ENCODE measurements at regions not wholly inside any gene's neighbourhood (a gene's known extent, or its start where the extent isn't known, plus 50 kb on each side); places are given as distances from the start of the nearest gene placed in this dataset.
A peak's percentile ranks its signal among the peaks of the same experiment; 100 is the strongest.
"Not testable (repeated sequence)": the region's sequence is repeated elsewhere in the genome, so short reads cannot be mapped to it uniquely, and the experiment has no call there.

DNA sequence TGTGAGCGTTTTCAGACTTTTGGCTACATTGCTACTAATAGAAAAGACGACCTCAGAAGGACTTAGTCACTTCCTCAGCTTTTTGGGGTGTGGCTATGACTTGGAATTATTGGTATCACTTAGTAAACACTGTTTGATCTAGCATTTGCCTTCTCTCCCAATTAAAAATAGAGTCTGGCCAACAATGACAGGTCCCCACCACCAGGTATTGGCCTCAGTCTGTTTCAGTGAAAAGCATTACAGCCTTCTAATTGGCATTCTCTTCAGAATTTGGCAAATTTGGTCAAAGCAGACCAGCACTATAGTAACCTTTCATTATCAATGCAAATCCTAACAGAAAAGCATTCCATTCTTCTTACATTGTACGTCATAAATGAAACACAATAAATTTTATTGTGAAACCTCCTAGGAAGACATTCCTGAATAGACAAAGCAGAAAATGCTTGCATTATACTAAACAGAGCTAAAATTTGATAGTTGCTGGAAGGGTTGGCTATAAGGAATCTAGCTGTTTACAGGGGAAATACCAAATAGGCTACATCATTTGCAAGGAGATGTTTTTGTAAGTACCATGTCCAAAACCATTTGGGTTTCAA, 613.9 kb downstream of the IRS1 start:
- peak; percentile 70 for DNase-seq

- DNase-seq, result peak; percentile 96
These were observed 614.5 kb downstream of the IRS1 start for GRCh38 chr2:226184940-226185615.

DNA sequence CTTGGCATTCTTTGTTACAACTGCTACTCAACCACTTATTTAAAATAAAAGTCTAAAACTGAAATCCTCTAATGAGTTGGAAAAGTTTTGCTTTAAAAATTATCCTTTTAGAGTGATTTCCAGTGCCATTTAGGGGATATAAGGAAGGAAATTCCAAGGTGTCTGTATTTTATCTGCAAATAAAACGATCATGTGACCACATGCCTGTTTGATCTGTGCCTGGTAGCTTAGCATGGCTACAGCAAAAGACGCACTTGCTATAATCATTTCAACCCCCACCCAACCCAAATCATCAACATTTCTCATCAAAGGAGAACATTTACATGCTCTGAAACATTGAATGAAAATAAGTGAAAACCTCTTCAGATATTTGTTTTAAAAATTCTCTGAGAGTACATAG, 615.1 kb downstream of the IRS1 start:
- no peak for DNase-seq

DNA sequence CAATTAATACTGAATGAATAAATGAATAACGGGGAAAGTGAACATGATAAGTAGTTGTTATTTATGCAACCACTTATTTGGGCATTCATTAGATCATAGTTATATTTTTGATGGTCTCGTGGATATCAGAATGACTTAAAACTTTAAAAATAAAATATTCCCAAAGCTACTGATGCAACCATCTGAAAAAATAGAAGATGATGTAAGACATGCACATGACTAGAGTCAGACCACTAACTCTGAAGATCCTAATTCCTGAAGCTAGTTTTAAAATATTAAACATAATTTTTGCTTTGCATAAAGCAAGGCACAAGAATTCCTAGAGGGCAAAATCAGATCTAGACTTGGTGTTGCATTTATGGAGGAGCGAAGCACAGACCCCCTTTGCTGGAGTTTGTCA, 616.1 kb downstream of the IRS1 start:
- no peak for DNase-seq

DNA sequence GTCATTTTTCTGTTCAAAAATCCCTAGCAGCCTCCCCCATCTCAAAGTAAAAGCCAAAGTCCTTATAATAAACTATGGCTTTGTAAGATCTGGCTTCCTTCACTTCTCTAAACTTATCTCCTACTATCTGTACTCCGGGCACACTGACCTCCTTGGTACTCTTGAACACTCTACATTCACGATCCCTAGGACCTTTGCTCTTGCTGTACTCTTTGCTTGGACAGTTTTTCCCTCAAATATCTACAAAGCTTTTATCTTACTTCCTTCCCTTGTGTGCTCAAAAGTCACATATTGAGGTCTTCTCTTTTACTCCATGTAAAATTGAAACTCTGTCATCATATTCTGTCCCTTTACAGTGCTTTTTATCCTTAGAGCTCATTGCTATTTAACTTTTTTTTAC, 616.6 kb downstream of the IRS1 start:
- DNase-seq, result no peak

DNA sequence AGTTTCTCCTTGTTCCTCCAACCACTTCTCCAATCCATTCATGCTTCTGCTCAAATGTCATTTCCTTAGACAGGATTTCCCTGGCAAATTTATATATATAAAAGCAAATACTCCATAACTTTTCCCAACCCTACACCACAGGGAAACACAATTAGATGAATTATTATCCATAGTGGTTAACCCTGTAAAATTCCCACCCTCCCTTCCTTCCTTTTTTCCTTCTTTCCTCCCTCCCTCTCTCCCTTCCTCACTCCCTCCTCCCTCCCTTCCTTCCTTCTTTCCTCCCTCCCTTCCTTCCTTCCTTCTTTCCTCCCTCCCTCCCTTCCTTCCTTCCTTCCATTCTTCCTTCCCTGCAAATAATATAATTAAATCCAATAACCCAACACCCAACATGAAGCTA, 617.7 kb downstream of the IRS1 start:
- DNase-seq, result no peak

DNA sequence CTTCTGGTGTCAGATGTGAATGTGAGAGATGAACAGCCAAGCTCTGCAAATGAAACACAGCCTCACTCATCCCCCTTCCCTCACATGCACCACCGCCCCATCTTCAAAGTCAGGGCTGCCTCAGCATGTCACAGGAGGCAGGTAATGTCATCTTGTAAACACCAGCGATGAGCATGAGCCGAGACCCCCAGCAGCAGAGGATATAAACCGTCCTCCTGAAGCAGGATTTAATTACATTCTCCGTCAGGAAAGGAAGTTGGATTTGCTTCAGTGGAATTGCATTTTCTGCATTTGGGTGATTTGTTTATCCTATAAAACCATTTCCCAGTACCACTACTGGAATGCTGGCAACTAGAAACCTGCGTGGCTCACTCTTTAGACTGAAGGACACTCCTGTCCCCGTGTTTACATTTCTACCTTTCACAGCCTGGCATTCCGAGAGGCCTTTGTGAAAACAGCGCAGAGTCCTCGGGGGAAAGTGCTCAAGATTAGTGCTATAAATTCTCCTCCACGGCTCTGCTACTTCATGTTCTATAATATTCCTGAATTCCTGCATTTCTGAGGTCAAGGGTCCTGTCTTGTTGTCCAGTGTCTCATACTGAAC, 619.2 kb downstream of the IRS1 start:
- no peak for DNase-seq

GRCh38 chr2:226179010-226179409, 620.6 kb downstream of the IRS1 start:
- no peak for DNase-seq

- DNase-seq, result no peak
These were observed 623.2 kb downstream of the IRS1 start for GRCh38 chr2:226176283-226176984.

DNA sequence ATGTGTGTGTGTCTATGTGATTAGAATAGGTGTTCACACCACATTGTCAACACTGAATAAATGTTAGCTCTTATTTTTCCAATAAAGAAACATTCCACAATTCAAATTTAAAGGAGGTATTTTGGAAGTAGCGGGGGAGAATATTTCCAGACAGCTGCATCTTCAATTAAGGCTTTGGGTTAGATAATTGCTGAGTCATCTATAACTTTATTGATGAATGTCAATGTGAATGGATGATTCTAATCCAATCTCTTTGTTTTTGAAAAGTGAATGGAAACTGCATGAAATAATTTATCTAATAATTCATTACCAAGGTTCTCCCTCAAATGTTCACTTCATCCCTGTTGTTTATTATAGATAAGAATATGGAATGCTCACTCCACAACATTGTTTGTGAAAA, 625.2 kb downstream of the IRS1 start:
- no peak for DNase-seq

DNA sequence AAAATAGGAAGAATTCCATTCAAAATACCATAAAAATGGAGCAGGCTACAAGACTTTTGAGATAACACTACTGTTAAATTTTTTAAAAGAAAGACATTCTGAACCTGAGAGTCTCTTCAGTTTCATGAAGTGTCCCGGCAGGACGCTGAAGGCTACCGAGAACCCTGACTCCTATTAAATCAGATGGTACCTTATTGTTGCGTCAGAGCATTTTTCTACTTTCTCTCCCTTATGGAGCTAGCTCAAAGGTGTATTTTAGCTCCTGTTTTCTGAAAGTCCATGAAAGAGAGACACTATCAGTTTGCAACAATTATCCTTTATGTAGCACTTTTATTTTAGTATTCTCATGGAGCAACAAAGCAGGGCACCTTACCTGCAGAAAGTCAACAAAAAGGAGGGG, 626.7 kb downstream of the IRS1 start:
- DNase-seq, result no peak

DNA sequence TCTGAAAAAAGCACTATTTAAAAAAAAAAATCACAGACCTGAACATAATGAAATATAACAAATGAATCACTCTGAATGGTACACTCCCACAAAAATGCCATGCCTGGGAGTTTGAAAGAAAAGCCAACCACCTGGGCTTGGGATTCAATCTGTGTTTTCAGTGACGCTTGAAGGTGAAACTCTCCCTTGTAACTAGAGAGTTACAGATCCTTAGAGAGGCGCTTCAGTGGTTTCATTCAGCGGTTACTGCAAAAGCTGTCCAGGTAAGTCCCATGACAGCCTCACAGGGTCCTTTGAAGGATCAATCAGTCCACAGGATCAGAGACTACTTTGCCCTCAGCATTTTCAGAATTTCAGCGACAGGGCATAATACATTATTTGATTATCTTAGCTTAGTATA, 627.3 kb downstream of the IRS1 start:
- DNase-seq, result no peak

DNA sequence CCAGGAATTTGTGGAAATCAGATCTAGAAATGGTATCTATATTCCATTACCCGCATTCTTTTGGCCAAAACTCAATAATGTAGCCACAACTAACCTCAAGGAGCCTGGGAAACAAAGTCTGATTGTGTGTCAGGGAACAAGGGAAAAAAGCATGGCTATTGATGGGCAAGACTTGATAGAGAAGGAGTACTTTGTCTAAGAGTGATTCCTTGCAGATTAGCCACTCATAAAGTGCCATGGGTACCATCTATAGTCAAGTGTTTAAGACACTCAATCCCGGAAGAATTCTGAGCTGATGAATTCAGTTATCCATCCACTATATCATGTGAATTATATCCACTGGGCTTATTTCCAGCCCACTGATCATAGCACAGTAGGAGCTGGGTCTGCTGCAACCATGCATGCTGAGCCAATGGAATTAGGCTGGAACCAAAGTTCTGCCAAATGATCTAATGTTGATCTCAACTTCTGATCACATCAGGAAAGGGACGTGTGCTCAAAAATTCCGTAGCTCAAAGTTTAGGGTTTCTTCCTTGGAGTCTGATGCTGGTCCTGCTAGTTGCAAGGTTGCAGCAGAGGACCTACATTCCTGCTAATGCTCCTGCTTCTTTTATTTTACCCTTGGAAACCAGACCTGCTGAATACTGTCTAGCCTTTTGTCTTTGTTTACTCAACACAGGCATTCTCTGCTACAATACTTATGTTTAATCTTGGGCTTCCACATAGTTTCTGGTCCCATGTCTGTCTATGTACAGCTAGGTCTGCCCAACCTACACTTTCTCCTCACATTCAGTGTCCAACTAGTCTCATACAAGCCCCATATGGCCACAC, 629.7 kb downstream of the IRS1 start:
- no peak for DNase-seq

DNA sequence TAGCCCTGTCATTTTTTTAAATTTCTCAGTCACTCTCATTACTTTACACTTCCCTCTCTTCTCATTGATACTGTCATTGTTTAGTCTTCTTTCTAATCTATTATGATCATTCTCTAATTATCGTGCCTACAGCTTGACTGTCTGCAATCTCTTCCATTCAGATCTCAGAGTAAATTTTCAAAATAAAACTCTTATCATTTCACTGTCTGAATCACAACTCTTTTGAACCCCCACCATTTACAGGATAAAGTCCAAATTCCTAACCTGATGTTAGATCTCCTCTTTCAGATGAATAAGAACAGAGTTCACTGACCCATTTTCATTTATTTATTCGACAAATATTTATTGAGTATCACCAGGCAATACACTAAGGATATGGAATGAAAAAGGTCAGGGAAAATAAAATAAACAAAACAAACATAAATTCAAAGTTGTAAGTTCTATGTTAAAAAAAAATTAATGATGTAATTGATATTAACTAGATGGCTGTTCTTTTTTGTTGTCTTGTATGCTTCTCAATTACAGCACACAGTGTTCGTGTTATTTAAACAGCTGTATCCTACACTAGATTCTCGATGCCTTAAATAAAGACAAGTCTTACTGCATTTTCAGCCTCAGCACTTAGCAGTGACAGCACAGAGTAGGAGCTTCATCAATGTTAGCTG, 631.0 kb downstream of the IRS1 start:
- no peak for DNase-seq

DNA sequence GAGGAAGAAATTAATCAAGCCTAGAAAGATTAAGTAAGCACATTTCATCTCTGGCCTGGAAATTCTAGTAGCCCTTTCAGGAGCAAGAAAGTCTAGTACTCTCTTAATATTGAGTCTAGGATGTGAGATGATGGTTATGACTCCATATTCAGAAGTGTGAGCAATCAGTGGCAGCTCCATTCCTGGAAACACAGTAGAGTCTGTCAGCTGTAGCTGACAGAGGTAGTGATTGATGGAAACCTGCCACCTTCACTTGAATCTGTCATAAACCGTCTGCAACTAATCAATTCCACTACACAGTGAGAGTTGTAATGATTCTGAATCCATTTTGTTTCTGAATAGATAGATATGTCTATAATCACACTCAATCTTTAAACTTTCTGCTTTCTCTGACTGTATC, 635.1 kb downstream of the IRS1 start:
- DNase-seq, result no peak

- not testable (repeated sequence) for DNase-seq
These were observed 639.0 kb downstream of the IRS1 start for GRCh38 chr2:226160617-226161016.

- no peak for DNase-seq
These were observed 639.6 kb downstream of the IRS1 start for GRCh38 chr2:226159875-226160479.

- DNase-seq, result no peak
These were observed 640.7 kb downstream of the IRS1 start for GRCh38 chr2:226158940-226159339.

- DNase-seq, result no peak
These were observed 641.4 kb downstream of the IRS1 start for GRCh38 chr2:226158229-226158628.

DNA sequence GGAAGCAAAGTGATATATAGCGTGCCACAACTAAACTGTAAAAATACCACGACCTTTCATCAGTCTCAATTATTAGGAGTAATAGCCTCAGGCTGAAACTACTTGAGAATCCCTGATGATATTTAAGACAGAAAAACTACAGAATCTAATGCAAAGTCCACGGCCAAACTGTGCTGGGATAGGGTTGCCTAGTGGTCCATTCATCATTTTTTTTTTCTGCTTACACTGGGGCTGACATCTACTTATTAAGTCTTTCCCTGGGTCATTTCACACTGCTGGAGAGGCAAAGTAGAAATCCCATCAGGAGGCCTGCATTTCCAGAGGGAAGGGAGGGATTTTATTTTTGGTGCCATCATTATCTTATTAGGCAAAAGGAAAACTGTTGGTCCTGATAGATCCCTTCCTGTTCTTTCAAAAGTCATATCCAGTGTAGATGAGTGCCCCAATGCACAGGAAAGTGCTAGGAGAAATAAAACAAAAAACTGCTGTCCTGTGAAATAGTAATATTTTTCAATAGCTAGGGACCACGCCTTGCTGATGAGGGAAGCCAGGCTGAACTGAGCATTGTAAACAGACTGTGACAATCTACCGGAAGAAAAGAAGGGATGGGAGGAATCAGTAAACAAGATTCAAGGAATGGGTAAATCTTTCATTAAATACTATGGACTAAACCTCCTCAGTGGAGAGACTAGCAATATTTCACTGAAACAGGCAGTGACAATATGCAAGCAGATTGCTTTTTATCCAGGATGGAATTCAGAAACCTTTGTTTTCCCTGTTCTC, 644.3 kb downstream of the IRS1 start:
- no peak for DNase-seq

DNA sequence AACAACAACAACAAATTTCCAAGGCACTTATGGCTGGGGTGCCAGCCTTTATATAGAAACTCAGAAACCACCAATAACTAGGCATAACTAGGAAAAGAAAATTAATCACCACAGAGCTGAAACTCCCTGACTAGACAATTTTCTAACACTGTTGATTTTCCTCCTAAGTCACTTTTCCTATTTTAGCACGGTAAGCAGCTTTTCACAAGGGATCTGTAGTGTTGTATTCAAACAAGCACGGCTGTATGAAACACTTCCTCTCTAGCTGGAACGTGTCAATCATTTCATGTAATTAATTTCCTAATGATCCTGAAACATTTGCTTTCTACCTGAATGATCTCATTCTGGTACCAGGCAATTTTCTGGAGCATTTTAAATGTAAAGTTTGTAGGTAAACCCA, 645.0 kb downstream of the IRS1 start:
- DNase-seq, result no peak
